MG63 (cell line): ENCODE measurements at regions not wholly inside any gene's neighbourhood (a gene's known extent, or its start where the extent isn't known, plus 50 kb on each side); places are given as distances from the start of the nearest gene placed in this dataset.

ENCODE experiments used
- DNase-seq: peaks from one replicate; pipeline ENCODE4 v3.0.0-alpha.2; 2020
- H3K27me3 ChIP-seq: fragments of 250-450 bp; sonication (Bioruptor Pico); 2 replicates; pipeline ENCODE4 v1.5.1; 2020; ENCODE audit warnings: mild to moderate bottlenecking, moderate library complexity
- H3K36me3 ChIP-seq: fragments of 250-450 bp; sonication (Bioruptor Pico); 2 replicates; pipeline ENCODE4 v1.5.1; 2020; ENCODE audit warnings: mild to moderate bottlenecking, moderate library complexity
- H3K4me3 ChIP-seq: fragments of 250-450 bp; sonication (Bioruptor Pico); 2 replicates; pipeline ENCODE4 v1.5.1; 2020; ENCODE audit warnings: mild to moderate bottlenecking, moderate library complexity
- H3K9me3 ChIP-seq: fragments of 250-450 bp; sonication (Bioruptor Pico); 2 replicates; pipeline ENCODE4 v1.5.1; 2020; ENCODE audit warnings: mild to moderate bottlenecking, moderate library complexity

DNA sequence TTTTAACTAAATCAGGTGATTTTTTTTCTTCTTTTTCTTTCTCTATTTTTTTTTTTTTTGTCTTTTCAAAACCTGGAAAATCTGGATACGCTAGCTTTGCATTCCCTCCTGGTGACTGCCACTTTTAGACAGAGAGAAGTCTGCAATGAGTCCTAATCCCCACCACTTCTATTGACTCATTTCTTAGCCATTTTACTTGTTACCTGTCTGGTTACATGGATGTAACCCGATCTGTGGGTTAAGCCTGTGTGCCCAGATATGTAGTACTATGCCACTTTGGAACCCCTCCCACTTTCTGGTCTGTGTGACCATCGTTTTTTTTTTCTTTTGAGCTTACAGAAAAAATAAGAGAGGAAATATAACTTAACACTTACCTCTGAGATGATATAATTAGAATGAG, 817.8 kb upstream of the PCDH9 start:
- Histone ChIP-seq H3K27me3 (peaks cover 3% of the 10 kb centered on the region), H3K9me3 (no peaks in the 10 kb centered on the region; the same call in 1 of the 2 replicates)
- DNase-seq: no peak

GRCh38 chr13:68046903-68047302, 816.8 kb upstream of the PCDH9 start:
- no peak overlapping the region for H3K4me3 ChIP-seq
- H3K9me3 ChIP-seq: no peaks in the 10 kb centered on the region; the same call in 1 of the 2 replicates
- H3K27me3 ChIP-seq: peaks cover 3% of the 10 kb centered on the region
- no peaks in the 10 kb centered on the region for H3K36me3 ChIP-seq
- DNase-seq: no peak

More for the DNA sequence above, 817.8 kb upstream of the PCDH9 start:
- Histone ChIP-seq H3K4me3 (no peak overlapping the region), H3K36me3 (no peaks in the 10 kb centered on the region)

DNA sequence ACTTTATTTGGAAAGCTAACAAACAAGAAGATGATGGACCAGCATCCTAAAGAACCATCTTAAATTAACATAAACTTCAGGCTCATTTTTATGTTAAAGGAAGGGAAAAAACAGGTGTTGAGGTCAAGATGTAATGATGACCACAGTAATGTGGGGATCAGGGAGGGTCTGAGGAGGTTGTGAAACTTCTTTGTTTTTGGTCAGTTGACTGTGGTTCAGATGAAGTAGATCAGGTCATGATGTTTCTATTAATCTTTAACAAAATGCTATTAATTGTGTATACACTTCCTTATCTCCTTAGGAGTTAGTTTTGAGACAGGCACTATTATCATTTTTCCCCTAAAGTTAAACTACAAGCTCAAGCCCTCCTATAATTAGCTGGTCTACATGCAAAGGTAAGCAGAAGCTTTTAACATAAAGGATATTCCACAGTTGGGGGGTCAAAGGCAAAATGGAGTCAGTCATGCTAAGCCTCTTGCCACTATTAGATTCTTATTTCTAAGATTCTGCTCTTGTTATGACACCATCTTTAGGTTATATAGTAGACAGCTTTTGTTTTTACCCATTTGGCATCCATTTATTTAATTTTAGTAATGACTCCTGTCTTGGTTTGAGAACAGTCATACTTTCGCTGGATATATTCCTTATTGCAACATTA, 800.1 kb upstream of the PCDH9 start:
- DNase-seq: no peak

GRCh38 chr13:68028701-68029100, 798.6 kb upstream of the PCDH9 start:
- Histone ChIP-seq H3K36me3 (no peaks in the 10 kb centered on the region), H3K27me3 (no peaks in the 10 kb centered on the region), H3K9me3 (no peaks in the 10 kb centered on the region), H3K4me3 (no peak overlapping the region)
- no peak for DNase-seq

More for the DNA sequence above, 800.1 kb upstream of the PCDH9 start:
- no peaks in the 10 kb centered on the region for H3K9me3 ChIP-seq
- H3K27me3 ChIP-seq: no peaks in the 10 kb centered on the region
- no peaks in the 10 kb centered on the region for H3K36me3 ChIP-seq
- H3K4me3 ChIP-seq: no peak overlapping the region

GRCh38 chr13:68027306-68027705, 797.2 kb upstream of the PCDH9 start:
- Histone ChIP-seq H3K9me3 (no peaks in the 10 kb centered on the region), H3K27me3 (no peaks in the 10 kb centered on the region), H3K4me3 (no peak overlapping the region), H3K36me3 (no peaks in the 10 kb centered on the region)
- no peak for DNase-seq

DNA sequence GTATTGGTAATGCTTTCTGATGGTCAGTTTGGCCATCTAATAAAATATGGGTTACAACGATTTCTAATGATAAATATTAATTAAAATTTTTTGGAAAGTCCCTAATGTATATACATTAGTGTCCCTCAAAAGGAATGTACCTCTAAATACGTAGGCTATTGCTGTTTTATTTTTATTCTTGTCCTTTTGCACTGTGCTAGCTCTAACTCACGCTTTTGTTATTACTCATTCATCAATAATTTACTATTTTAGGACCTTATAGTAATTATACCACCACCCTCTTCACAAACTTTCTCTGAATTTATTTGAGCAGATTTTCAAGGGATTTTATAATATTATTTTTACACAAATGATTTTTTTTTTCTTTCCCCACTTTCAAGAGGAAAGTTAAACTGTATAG, 795.9 kb upstream of the PCDH9 start:
- Histone ChIP-seq H3K27me3 (no peaks in the 10 kb centered on the region), H3K9me3 (no peaks in the 10 kb centered on the region), H3K36me3 (no peaks in the 10 kb centered on the region), H3K4me3 (no peak overlapping the region)
- no peak for DNase-seq

DNA sequence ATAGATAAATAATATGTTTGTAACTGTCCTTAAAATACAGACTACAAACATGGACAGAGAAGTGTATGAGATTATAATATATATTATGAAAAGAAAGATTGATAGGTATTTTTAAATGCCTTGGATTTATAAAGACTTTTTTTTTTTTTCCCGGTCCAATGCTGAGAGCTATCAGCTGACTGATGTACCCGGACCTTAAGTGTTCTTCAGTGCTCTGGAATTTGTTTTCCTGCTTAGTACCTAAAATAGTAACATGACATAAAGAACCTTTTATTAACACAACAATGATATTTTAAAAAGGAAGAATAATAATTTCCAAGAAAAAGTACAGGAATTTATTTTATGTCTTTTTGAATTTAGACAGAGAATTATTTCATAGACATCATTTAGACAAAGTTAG, 795.5 kb upstream of the PCDH9 start:
- Histone ChIP-seq H3K4me3 (no peak overlapping the region), H3K27me3 (no peaks in the 10 kb centered on the region), H3K36me3 (no peaks in the 10 kb centered on the region), H3K9me3 (no peaks in the 10 kb centered on the region)
- no peak for DNase-seq

DNA sequence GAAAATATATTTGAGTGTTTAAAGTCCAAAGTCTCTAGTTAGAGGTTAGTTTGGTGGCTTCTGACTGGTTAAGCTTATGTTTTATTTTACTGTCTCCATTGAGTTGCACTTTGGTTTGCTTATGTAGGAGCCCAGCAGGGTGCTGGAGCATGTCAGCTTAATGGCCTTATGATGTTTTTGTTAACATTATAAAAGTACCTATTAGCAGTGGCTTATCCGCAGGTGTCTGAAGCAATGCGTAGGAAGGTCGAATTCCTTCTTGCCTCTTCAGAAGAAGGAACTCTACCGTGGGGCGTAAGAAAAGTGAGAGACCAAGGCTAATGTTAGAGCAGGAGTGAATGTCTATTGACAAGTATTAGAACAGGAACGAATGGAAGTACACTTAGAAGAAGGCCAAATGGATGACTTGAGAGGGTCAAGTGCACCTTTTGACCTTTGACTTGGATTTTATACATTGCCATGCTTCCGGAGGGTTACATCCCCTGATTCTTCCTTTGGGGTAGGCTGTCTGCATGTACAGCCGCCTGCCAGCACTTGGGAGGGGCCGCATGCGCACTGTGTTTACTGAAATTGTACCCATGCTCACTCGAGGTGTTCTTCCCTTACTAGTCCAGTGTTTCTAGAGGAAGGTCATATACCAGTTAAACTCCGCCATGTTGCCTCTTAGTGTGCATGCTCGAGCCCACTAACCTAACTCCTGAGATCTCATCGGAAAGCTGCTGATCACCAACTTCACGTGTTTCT, 793.9 kb upstream of the PCDH9 start:
- Histone ChIP-seq H3K4me3 (no peak overlapping the region), H3K27me3 (no peaks in the 10 kb centered on the region), H3K9me3 (no peaks in the 10 kb centered on the region), H3K36me3 (no peaks in the 10 kb centered on the region)
- DNase-seq: no peak

DNA sequence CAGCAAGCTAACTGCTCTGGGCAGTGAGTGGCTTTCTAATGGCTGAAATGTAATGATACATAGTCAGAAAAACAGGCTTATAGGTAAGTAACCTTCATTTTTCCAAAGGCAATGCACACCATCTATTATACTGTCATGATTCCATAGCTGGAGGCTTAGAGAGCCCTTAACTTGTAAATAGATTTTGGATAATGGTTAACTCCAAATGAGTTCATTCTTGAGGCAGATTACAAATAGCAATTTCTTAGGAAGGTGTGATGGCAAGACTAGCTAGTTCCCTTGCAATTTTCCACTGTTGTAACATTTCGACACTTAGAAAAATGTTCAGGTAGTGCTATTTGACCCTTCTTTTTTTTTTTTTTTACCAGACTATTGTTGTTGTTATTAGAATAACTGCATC, 789.8 kb upstream of the PCDH9 start:
- Histone ChIP-seq H3K36me3 (no peaks in the 10 kb centered on the region), H3K27me3 (no peaks in the 10 kb centered on the region), H3K9me3 (no peaks in the 10 kb centered on the region), H3K4me3 (no peak overlapping the region)
- DNase-seq: no peak

- H3K4me3 ChIP-seq: no peak overlapping the region
- DNase-seq: no peak
- no peaks in the 10 kb centered on the region for H3K27me3 ChIP-seq
- H3K9me3 ChIP-seq: no peaks in the 10 kb centered on the region
- no peaks in the 10 kb centered on the region for H3K36me3 ChIP-seq
Observed at GRCh38 chr13:68009546-68009945, 779.4 kb upstream of the PCDH9 start.

- H3K4me3 ChIP-seq: no peak overlapping the region
- no peak for DNase-seq
- no peaks in the 10 kb centered on the region for H3K27me3 ChIP-seq
- no peaks in the 10 kb centered on the region for H3K36me3 ChIP-seq
- H3K9me3 ChIP-seq: no peaks in the 10 kb centered on the region
Observed at GRCh38 chr13:68007576-68007975, 777.4 kb upstream of the PCDH9 start.

DNA sequence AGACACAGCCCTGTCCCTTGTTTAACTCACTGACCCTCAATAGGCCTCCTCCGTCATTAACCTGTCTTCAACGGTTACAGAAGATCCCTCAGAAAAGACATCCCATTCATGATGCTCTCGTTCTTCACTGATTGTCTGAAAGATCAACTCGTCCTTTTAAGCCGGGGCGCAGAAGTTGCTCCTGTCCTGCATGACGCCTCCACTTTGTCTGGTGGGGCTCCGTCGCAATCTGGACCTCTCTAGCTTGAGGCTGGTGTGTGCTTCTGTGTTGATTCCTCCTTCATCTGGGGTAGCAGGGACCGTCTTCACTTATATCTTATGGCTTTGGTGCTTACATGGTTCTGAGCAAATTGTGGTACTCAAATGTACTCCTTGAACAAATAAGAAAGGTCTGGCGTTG, 766.0 kb upstream of the PCDH9 start:
- H3K36me3 ChIP-seq: no peaks in the 10 kb centered on the region
- H3K9me3 ChIP-seq: no peaks in the 10 kb centered on the region
- H3K4me3 ChIP-seq: no peak overlapping the region
- DNase-seq: no peak
- H3K27me3 ChIP-seq: no peaks in the 10 kb centered on the region

- H3K27me3 ChIP-seq: no peaks in the 10 kb centered on the region
- no peak for DNase-seq
- no peaks in the 10 kb centered on the region for H3K9me3 ChIP-seq
- no peaks in the 10 kb centered on the region for H3K36me3 ChIP-seq
- no peak overlapping the region for H3K4me3 ChIP-seq
Observed at GRCh38 chr13:67990868-67991267, 760.7 kb upstream of the PCDH9 start.

GRCh38 chr13:67986234-67986633, 756.1 kb upstream of the PCDH9 start:
- Histone ChIP-seq H3K36me3 (no peaks in the 10 kb centered on the region), H3K27me3 (no peaks in the 10 kb centered on the region), H3K9me3 (no peaks in the 10 kb centered on the region)

GRCh38 chr13:67977066-67977465, 746.9 kb upstream of the PCDH9 start:
- DNase-seq: no peak
- no peak overlapping the region for H3K4me3 ChIP-seq
- no peaks in the 10 kb centered on the region for H3K27me3 ChIP-seq
- H3K9me3 ChIP-seq: no peaks in the 10 kb centered on the region
- no peaks in the 10 kb centered on the region for H3K36me3 ChIP-seq

More at GRCh38 chr13:67986234-67986633, 756.1 kb upstream of the PCDH9 start:
- DNase-seq: no peak
- no peak overlapping the region for H3K4me3 ChIP-seq

DNA sequence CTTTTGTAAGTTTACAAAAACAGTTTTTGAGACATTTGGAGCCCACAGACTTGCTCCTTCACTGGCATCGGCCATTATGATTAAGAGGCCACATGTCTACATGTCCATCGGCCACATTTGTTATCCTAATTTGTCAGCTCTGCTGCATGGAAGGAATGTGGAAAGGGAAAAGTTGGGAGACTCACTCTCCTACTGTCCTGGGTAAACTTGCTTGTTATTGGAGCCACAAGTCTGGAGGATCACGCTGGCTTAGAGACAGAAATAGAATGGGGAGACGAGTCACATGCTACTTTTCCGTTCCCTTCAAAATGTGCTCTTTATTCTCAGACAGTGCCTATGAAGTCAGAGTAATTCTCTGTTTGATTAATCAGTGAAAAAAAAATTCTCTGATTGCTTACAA, 741.2 kb upstream of the PCDH9 start:
- no peak for DNase-seq
- no peak overlapping the region for H3K4me3 ChIP-seq
- no peaks in the 10 kb centered on the region for H3K36me3 ChIP-seq
- no peaks in the 10 kb centered on the region for H3K9me3 ChIP-seq
- no peaks in the 10 kb centered on the region for H3K27me3 ChIP-seq

- Histone ChIP-seq H3K9me3 (no peaks in the 10 kb centered on the region), H3K36me3 (no peaks in the 10 kb centered on the region), H3K4me3 (no peak overlapping the region), H3K27me3 (no peaks in the 10 kb centered on the region)
- DNase-seq: no peak
Observed at GRCh38 chr13:67967031-67967430, 736.9 kb upstream of the PCDH9 start.

GRCh38 chr13:67966065-67966464, 735.9 kb upstream of the PCDH9 start:
- no peak for DNase-seq
- no peaks in the 10 kb centered on the region for H3K27me3 ChIP-seq
- H3K4me3 ChIP-seq: no peak overlapping the region
- H3K9me3 ChIP-seq: no peaks in the 10 kb centered on the region
- no peaks in the 10 kb centered on the region for H3K36me3 ChIP-seq
